NCI-H1105 (cell line): ENCODE measurements at regions not wholly inside any gene's neighbourhood (a gene's known extent, or its start where the extent isn't known, plus 50 kb on each side); places are given as distances from the start of the nearest gene placed in this dataset.

Experiments used
- DNase-seq: peaks from one replicate; lab custom pipeline; 2025; lab: John Stamatoyannopoulos, UW

GRCh38 chr12:23464241-23464812, 485.1 kb downstream of the SOX5 start:
- DNase-seq, result no peak

DNA sequence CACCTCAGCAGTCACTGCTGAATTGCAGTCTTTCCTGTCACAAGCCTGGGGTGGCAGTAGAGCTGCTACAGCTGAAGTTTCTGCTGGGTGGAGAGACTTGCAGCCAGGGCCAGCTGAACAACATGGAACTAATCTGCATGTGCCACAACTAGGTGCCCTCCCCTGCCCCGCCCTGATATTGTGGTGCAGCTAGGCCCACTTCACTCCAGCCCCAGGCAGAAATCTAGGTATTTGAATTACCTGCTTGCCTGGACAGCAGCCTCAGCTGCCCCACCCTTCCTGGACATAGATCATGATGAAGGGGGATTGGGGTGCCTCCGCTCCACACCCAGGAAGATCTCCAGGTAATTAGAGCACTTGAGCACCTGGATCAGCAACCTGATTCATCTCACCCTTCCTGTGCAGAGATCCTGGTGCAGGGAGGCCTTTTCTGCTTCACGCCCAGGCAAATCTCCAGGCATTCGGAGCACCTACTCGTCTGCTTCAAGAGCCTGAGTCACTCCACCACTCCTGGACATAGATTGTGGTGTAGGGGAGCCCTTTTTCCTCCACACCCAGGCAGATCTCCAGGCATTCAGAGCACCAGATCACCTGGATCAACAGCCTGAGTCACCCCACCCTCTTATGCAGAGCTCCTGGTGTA, 477.0 kb downstream of the SOX5 start:
- DNase-seq, result no peak

- DNase-seq, result no peak
Observed at GRCh38 chr12:23473071-23473470, 476.4 kb downstream of the SOX5 start.

DNA sequence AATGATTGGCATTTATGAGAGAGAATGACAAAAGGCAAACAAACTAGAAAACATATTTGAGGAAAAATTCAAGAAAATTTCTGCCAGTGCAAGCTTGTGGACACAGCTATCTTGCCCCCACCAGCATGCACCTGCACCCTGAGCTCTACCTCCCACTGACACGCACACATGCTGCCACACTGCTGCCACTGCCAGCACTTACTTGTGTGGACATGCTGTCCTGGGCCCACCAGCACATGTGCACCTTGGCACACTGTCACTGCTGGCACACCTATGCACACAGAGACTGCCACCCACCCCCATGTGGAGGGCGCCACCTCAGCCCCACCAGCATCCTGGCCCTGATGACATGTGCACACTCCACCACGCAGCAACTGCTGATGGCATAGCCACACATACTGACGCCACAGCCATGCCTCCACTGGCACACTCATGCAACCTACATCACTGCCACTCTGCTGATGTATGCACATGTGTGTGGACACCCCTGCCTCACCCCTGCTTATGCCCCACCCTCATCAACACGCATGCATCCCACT, 475.0 kb downstream of the SOX5 start:
- no peak for DNase-seq
